ENCODE measurements at regions not wholly inside any gene's neighbourhood (a gene's known extent, or its start where the extent isn't known, plus 50 kb on each side); places are given as distances from the start of the nearest gene placed in this dataset.
"Not testable (repeated sequence)": the region's sequence is repeated elsewhere in the genome, so short reads cannot be mapped to it uniquely, and the experiment has no call there.

DNA sequence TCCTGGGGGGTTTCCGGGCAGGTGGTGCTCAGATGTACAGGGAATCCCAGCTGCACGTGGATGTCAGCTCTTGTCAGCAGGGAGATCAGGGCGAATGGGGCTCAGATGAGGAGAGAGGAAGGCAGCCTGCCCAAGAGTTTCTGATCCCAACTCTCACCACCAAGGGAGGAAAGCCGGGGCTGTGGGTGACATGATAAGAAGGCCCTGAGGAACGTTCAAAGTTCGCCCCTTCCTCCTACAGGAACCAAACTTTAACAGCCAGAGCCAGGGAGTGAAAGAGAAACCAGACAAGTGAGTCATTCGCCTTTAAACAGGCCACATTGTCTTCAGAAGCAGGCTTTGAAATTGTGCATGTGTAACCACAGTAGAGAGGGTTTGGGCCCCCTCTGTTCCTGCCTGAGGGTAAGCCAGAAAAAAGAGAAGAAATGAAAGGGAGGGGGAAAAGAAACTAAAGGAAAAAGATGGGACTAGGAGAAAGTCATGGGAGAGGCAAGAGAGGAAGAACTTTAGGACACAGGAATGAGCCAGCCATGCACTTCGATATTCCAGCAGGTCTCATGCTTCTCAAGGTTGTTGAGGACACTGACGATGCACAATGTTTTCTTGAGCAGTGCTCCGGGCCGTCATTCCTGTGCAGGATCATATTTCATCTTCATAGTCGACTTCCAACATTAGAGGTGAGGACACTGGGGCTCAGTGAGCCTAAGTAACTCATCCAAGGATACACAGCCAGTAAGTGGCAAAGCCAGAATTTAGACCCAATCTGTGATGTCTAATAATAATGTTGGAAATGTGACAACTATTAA, 691.4 kb upstream of the TBX3 start:
- DNase-seq (ENCODE audit: low spot score), result peak; percentile 71
- TF ChIP-seq, protein P1, sequence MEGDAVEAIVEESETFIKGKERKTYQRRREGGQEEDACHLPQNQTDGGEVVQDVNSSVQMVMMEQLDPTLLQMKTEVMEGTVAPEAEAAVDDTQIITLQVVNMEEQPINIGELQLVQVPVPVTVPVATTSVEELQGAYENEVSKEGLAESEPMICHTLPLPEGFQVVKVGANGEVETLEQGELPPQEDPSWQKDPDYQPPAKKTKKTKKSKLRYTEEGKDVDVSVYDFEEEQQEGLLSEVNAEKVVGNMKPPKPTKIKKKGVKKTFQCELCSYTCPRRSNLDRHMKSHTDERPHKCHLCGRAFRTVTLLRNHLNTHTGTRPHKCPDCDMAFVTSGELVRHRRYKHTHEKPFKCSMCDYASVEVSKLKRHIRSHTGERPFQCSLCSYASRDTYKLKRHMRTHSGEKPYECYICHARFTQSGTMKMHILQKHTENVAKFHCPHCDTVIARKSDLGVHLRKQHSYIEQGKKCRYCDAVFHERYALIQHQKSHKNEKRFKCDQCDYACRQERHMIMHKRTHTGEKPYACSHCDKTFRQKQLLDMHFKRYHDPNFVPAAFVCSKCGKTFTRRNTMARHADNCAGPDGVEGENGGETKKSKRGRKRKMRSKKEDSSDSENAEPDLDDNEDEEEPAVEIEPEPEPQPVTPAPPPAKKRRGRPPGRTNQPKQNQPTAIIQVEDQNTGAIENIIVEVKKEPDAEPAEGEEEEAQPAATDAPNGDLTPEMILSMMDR (IDR thresholded peaks at IDR 0.05; ENCODE audit: extremely low read depth, missing control alignments), result no peak

DNA sequence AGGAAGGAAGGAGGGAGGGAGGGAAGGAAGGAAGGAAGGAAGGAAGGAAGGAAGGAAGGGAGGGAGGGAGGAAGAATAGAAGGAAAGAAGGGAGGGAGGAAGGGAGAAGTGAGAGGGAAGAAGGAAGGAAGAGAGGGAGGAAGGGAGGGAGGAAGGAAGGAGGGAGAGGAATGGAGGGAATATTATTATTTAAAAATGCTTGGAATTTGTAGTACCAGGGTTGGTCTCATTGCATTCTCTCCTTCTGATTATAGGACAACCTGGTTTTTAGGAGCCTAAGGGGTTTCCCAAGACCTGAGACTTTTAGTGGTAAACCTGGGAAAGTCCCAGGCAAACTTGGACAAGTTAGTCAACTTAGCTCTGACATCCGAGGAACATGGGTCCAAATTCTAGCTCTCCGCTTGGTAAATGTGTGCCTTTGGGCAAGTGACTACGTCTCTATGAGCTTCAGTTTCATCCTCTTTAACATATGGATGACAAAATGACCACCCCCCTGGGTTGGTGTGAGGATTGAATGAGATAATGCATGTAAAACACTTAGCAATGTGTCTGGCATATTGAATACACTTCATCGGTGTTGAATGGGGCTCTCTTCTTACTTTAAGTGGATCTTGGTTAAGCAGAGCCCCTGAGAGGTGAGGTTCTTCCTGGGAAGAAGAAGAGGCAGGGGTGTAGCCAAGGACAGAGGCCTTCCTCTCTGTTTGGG, 690.7 kb upstream of the TBX3 start:
- DNase-seq (ENCODE audit: low spot score), result peak; percentile 28
- TF ChIP-seq, protein P1 (IDR thresholded peaks at IDR 0.05; ENCODE audit: extremely low read depth, missing control alignments), result no peak

DNA sequence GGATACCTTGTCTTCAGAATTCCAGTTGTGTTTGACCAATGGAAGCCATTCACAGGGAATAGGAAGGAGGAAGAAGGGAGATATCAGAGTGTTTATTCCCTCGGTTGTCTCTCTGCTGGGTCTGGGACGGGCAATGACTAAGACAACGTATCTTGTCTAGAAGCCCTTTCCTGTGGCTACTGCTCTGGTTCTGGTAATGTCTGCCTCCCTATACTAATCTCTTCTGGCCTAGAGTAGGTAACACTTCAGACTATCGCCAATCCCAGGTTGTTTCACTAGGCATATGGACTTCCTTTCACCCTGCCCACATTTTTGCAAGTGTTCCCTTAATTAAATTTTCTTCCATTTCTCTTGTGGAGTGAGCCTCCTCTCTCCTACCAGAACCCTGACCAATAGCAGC, 687.7 kb upstream of the TBX3 start:
- no peak for DNase-seq (ENCODE audit: low spot score)
- TF ChIP-seq, protein P1 (IDR thresholded peaks at IDR 0.05; ENCODE audit: extremely low read depth, missing control alignments), result no peak

DNA sequence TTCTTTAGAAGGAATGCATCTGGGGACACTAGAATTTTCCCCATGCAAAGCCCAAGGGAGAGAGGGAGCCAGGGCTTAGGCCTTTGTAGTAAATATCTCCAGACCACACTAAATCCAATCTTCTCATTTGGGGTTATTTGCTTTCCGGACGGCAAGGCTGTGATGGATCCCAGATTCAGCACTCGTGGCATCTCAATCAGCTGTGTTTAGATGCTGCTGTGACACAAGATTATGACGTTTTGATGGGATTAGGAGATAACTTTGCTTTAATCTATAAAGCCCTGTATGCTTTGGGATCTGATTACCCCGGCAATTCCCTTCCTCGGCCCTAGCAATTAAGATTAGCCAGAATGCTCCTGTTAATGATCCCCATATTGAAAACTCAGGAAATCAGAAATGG, 686.7 kb upstream of the TBX3 start:
- TF ChIP-seq, protein P1 (IDR thresholded peaks at IDR 0.05; ENCODE audit: extremely low read depth, missing control alignments), result no peak
- no peak for DNase-seq (ENCODE audit: low spot score)

DNA sequence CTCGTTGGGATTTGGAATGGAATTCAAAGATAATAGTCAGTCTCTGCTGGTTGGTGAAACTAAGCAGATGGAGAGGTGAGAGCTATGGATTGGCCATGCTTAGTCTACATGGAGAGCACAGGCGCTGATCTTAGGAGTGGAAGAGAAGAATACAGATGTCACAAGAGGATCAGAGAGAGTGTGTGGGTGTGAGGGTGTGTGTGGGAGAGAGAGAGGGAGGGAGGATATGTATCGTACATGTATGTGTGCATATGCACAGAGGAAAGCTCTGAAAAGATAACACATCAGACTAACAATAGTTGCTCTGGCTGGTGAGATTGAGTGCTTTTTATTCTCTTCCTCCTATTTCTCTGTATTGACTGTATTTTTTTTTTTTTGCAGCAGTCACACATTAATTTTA, 686.2 kb upstream of the TBX3 start:
- TF ChIP-seq, protein P1 (IDR thresholded peaks at IDR 0.05; ENCODE audit: extremely low read depth, missing control alignments), result no peak
- no peak for DNase-seq (ENCODE audit: low spot score)

DNA sequence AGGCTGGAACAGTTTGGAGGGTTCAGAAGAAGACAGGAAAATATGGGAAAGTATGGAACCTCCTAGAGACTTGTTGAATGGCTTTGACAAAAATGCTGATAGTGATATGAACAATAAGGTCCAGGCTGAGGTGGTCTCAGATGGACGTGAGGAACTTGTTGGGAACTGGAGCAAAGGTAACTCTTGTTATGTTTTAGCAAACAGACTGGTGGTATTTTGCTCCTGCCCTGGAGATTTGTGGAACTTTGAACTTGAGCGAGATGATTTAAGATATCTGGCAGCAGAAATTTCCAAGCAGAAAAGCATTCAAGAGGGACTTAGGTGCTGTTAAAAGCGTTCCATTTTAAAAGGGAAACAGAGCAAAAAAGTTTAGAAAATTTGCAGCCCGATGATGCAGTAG, 682.3 kb upstream of the TBX3 start:
- DNase-seq (ENCODE audit: low spot score), result not testable (repeated sequence)

DNA sequence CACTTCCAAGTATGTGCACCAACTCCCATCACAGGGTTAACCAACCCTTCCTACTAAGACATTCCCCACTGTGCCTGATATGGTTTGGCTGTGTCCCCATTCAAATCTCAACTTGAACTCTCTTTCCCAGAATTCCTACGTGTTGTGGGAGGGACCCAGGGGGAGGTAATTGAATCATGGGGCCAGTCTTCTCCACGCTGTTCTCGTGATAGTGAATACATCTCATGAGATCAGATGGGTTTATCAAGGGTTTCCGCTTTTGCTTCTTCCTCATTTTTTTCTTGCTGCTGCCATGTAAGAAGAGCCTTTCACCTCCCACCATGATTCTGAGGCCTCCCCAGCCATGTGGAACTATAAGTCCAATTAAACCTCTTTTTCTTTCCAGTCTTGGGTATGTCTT, 681.8 kb upstream of the TBX3 start:
- DNase-seq (ENCODE audit: low spot score), result not testable (repeated sequence)

DNA sequence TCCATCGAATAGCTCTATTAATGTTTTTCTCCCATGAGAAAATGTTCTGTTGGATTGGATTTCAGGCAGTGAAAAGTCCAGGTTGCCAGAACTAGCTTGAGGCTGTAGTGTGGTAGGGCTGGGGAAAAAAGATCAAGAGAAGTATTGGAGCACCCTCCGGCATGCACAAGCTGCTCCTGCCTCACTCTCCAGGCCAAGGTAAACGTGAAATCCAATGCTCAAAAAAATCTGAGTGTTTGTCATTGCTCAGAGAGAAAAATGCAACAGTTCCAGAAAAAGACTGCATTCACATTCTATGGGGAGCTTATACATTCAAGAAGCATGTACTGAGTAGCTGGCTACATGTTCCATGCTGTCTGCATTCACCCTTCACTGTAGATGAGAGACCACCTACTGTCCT, 680.9 kb upstream of the TBX3 start:
- DNase-seq (ENCODE audit: low spot score), result no peak
- TF ChIP-seq, protein P1 (IDR thresholded peaks at IDR 0.05; ENCODE audit: extremely low read depth, missing control alignments), result no peak

Measured in GM20000 (cell line).